ENCODE measurements at regions not wholly inside any gene's neighbourhood (a gene's known extent, or its start where the extent isn't known, plus 50 kb on each side); places are given as distances from the start of the nearest gene placed in this dataset.

DNA sequence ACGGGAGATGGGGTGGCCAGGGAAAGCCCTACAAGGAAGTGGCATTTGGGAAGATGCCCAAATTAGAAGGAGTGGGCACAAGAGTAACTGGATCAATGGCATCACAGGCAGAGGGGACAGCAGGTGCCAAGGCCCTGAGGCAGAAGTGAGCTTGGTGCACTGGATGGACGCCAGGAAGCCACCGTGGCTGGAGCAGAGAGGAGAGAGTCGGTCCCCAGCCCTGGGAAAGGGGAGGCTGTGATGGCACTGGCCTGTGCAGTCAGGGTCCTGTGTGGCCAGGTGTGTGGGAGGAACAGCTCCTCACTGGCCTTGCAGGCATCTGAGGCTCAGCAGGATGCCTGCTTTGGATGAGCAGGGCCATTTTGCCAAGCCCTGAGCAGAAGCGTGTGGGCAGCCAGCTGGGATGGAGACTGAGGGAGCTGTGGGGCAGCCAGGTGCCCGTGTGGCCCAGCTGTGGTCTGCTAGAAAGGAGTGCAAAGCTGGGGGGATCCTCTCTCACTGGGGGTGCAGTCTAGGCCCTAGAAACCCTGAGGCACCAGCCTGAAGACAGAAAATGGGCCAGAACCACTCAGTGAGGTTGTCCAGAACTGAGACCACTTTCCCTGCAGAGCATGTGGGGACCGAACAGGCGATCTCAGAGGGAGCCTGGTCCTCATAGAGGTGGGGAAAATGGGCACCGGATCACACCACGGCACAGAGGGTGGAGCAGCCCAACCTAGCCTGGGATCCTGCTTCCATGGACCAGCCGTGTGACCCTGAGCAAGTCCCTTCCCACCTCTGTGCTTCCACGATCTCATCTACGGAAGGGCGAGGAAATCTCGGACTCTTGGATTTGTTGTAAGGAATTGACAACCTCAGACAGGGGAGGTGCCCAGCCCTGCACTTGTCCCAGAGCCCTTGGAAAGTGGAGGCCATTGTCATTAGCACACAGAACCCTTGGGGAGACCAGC lies 78.6 kb upstream of the RTL6 start:
- 3% methylated on average over 13 of the region's 15 CpGs for WGBS (ENCODE audit: insufficient coverage, low coverage, missing lambda C conversion rate)
- CTCF ChIA-PET (ENCODE audit: low intra/inter-chr PET ratio): no interaction called here
- Histone ChIP-seq H3K4me3 (no peak overlapping the region), H3K4me2 (ENCODE audit: insufficient read depth, low read length) (no peak overlapping the region), H3K9me3 (replicated peaks; ENCODE audit: control insufficient read depth, insufficient read depth, low read depth, low read length) (no peaks in the 10 kb centered on the region), H3K9me1 (ENCODE audit: control insufficient read depth, insufficient read depth, low read length) (no peaks in the 10 kb centered on the region), H3K27me3 (ENCODE audit: control insufficient read depth in 2 of 2, insufficient read depth in 2 of 2, low read length in 2 of 2) (peaks cover 2 to 54% of the 10 kb centered on the region in 2 experiments; a peak in 4 of 5 replicates), H3K27ac (ENCODE audit: extremely low read depth, low read depth, low read length) (no peak overlapping the region), H3K79me2 (ENCODE audit: control insufficient read depth, insufficient read depth, low read length) (no peaks in the 10 kb centered on the region), H4K20me1 (replicated peaks; ENCODE audit: control insufficient read depth, insufficient read depth, low read length) (no peaks in the 10 kb centered on the region), H3K9ac (ENCODE audit: insufficient read depth in 1 of 2, low read depth in 2 of 2, low read length in 2 of 2) (no peak overlapping the region), H3K4me1 (replicated peaks in 1 of 2; ENCODE audit: control insufficient read depth in 2 of 2, insufficient read depth in 2 of 2, low read length in 2 of 2) (peaks cover 0 to 5% of the 10 kb centered on the region in 2 experiments; a peak in 1 of 5 replicates), H2AFZ (ENCODE audit: low read depth, low read length) (no peak overlapping the region), H3K36me3 (ENCODE audit: control insufficient read depth, insufficient read depth, low read length) (no peaks in the 10 kb centered on the region)
- POLR2A ChIA-PET: no interaction called here
- intact Hi-C loops (cut with micrococcal nuclease) (no loop called here), in situ Hi-C loops (cut with MboI) (no loop called here)
- BruUV-seq (replicated peaks): no TSS peak
- no peak for DNase-seq (ENCODE audit: extremely low read depth in 1 of 4, low spot score in 3 of 4)
- no peak for FAIRE-seq
- no peak for ATAC-seq
- TF ChIP-seq, protein P1, sequence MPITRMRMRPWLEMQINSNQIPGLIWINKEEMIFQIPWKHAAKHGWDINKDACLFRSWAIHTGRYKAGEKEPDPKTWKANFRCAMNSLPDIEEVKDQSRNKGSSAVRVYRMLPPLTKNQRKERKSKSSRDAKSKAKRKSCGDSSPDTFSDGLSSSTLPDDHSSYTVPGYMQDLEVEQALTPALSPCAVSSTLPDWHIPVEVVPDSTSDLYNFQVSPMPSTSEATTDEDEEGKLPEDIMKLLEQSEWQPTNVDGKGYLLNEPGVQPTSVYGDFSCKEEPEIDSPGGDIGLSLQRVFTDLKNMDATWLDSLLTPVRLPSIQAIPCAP (CRISPR knock-in tag; IDR thresholded peaks at IDR 0.05; ENCODE audit: borderline replicate concordance): no peak
- TF ChIP-seq DMBX1 (CRISPR knock-in tag; IDR thresholded peaks at IDR 0.05; ENCODE audit: borderline replicate concordance) (no peak), RB1 (IDR thresholded peaks at IDR 0.05; ENCODE audit: low read depth) (no peak), ZNF282 (CRISPR knock-in tag; IDR thresholded peaks at IDR 0.05) (no peak), PBX2 (CRISPR knock-in tag; IDR thresholded peaks at IDR 0.05; ENCODE audit: low read depth) (no peak), PBX2 (tag; conservative IDR thresholded peaks at IDR 0.05; ENCODE audit: low read depth) (no peak), ZNF133 (CRISPR knock-in tag; IDR thresholded peaks at IDR 0.05) (no peak), FOXK2 (conservative IDR thresholded peaks at IDR 0.05 in 1 of 2, IDR thresholded peaks at IDR 0.05 in 1 of 2; ENCODE audit: low read depth in 2 of 2) (no peak), L3MBTL2 (IDR thresholded peaks at IDR 0.05) (no peak), TRIM24 (IDR thresholded peaks at IDR 0.05) (no peak), ZNF274 (IDR thresholded peaks at IDR 0.05; ENCODE audit: borderline replicate concordance, low read depth, low read length) (no peak), RHOXF2B (CRISPR knock-in tag; conservative IDR thresholded peaks at IDR 0.05) (no peak), GTF3C2 (IDR thresholded peaks at IDR 0.05; ENCODE audit: borderline replicate concordance, extremely low read depth, insufficient read length) (no peak), ZNF695 (CRISPR knock-in tag; IDR thresholded peaks at IDR 0.05) (no peak)

Data from K562 (cell line).